Mammary epithelial cell (primary cell): ENCODE measurements at regions not wholly inside any gene's neighbourhood (a gene's known extent, or its start where the extent isn't known, plus 50 kb on each side); places are given as distances from the start of the nearest gene placed in this dataset.

Experiments
- CTCF ChIP-seq, 2 donors: IDR thresholded peaks in 1 of 2; conservative IDR thresholded peaks in 1 of 2; 2 replicates each; pipeline ENCODE4 v1.5.1; 2011 to 2012; ENCODE audit warnings: inconsistent platforms in 2 of 2, low read length in 2 of 2, mild to moderate bottlenecking in 2 of 2, control low read depth in 1 of 2, low read depth in 1 of 2; ENCODE audit not compliant: insufficient read depth in 1 of 2; ENCODE audit errors: extremely low read depth in 1 of 2
- EZH2 ChIP-seq: IDR thresholded peaks from 2 replicates; pipeline ENCODE4 v1.6.1; 2012; ENCODE audit warnings: low read length, inconsistent platforms, borderline replicate concordance

GRCh38 chr9:106620866-106621265, 242.1 kb upstream of the ZNF462 start:
- TF ChIP-seq CTCF (conservative IDR thresholded peaks at IDR 0.05 in 1 of 2, IDR thresholded peaks at IDR 0.05 in 1 of 2; ENCODE audit: extremely low read depth in 1 of 2, insufficient read depth in 1 of 2, low read depth in 1 of 2, low read length in 2 of 2) (no peak), EZH2 (no peak)
